ENCODE measurements at regions not wholly inside any gene's neighbourhood (a gene's known extent, or its start where the extent isn't known, plus 50 kb on each side); places are given as distances from the start of the nearest gene placed in this dataset.

GRCh38 chr3:86161493-86161892 lies 829.5 kb downstream of the VGLL3 start:
- DNase-seq: no peak

GRCh38 chr3:86152620-86153019 lies 838.3 kb downstream of the VGLL3 start:
- no peak for DNase-seq

GRCh38 chr3:86149054-86149453 lies 841.9 kb downstream of the VGLL3 start:
- no peak for DNase-seq

GRCh38 chr3:86147119-86147518 lies 843.8 kb downstream of the VGLL3 start:
- no peak for DNase-seq

- DNase-seq: no peak
Observed at GRCh38 chr3:86126552-86126951, 864.4 kb downstream of the VGLL3 start.

Data from left hindlimb (tissue), 1 donor.